Fibroblast of skin of right quadriceps (primary cell): ENCODE measurements at regions not wholly inside any gene's neighbourhood (a gene's known extent, or its start where the extent isn't known, plus 50 kb on each side); places are given as distances from the start of the nearest gene placed in this dataset.
A peak's percentile ranks its signal among the peaks of the same experiment; 100 is the strongest.

Experiments
- DNase-seq: peaks from one replicate; pipeline ENCODE4 v3.0.0-alpha.2; 2013

GRCh38 chr4:130203571-130203970, 1107.6 kb downstream of the C4orf33 start:
- DNase-seq: no peak

GRCh38 chr4:130210864-130211263, 1114.9 kb downstream of the C4orf33 start:
- DNase-seq: peak; percentile 89

GRCh38 chr4:130214268-130214667, 1118.3 kb downstream of the C4orf33 start:
- no peak for DNase-seq

- no peak for DNase-seq
Measured at GRCh38 chr4:130233377-130234047, 1137.6 kb downstream of the C4orf33 start.

- no peak for DNase-seq
Measured at GRCh38 chr4:130238121-130238520, 1142.2 kb downstream of the C4orf33 start.

- no peak for DNase-seq
Measured at GRCh38 chr4:130249002-130249401, 1153.0 kb downstream of the C4orf33 start.

- peak; percentile 84 for DNase-seq
Measured at GRCh38 chr4:130257271-130257670, 1161.3 kb downstream of the C4orf33 start.

- no peak for DNase-seq
Measured at GRCh38 chr4:130266814-130267213, 1170.9 kb downstream of the C4orf33 start.

- no peak for DNase-seq
Measured at GRCh38 chr4:130288576-130288975, 1192.6 kb downstream of the C4orf33 start.

GRCh38 chr4:130293692-130294091, 1197.7 kb downstream of the C4orf33 start:
- no peak for DNase-seq

GRCh38 chr4:130296448-130296847, 1200.5 kb downstream of the C4orf33 start:
- no peak for DNase-seq

- no peak for DNase-seq
Measured at GRCh38 chr4:130306566-130306965, 1210.6 kb downstream of the C4orf33 start.

GRCh38 chr4:130309221-130309620, 1213.3 kb downstream of the C4orf33 start:
- no peak for DNase-seq

- no peak for DNase-seq
Measured at GRCh38 chr4:130322439-130322838, 1226.5 kb downstream of the C4orf33 start.

- DNase-seq: peak; percentile 2
Measured at GRCh38 chr4:130329036-130329435, 1233.1 kb downstream of the C4orf33 start.

GRCh38 chr4:130333241-130333759, 1237.3 kb downstream of the C4orf33 start:
- DNase-seq: no peak

GRCh38 chr4:130335417-130336194, 1239.7 kb downstream of the C4orf33 start:
- DNase-seq: no peak

GRCh38 chr4:130336585-130337217, 1240.7 kb downstream of the C4orf33 start:
- DNase-seq: peak; percentile 5

GRCh38 chr4:130338851-130339250, 1242.9 kb downstream of the C4orf33 start:
- DNase-seq: no peak

GRCh38 chr4:130349745-130350144, 1253.8 kb downstream of the C4orf33 start:
- DNase-seq: no peak

- DNase-seq: no peak
Measured at GRCh38 chr4:130356873-130357272, 1260.9 kb downstream of the C4orf33 start.

- DNase-seq: peak; percentile 25
Measured at GRCh38 chr4:130359542-130359941, 1263.6 kb downstream of the C4orf33 start.

- DNase-seq: no peak
Measured at GRCh38 chr4:130361616-130362015, 1265.7 kb downstream of the C4orf33 start.

- DNase-seq: no peak
Measured at GRCh38 chr4:130368668-130369067, 1272.7 kb downstream of the C4orf33 start.
